Left lung (tissue), 4 donors: ENCODE measurements at regions not wholly inside any gene's neighbourhood (a gene's known extent, or its start where the extent isn't known, plus 50 kb on each side); places are given as distances from the start of the nearest gene placed in this dataset.
A peak's percentile ranks its signal among the peaks of the same experiment; 100 is the strongest.

Source experiments
- ATAC-seq: fragments of 200-7000 bp; cut with Tn5 transposase; one replicate; pipeline ENCODE4 v1.9.1; 2020; ENCODE audit warnings: moderate library complexity
- DNase-seq, 4 donors: peaks; one replicate each; pipeline ENCODE4 v3.0.0-alpha.2; 2013 to 2020
- H3K27ac ChIP-seq, 2 donors: fragments of 200-600 bp; sonication (generic) in 1 of 2; one replicate each; pipeline versions ENCODE4 v1.5.0 to v1.8.0; 2020 to 2021
- H3K27me3 ChIP-seq, 2 donors: fragments of 200-600 bp; sonication (generic) in 1 of 2; one replicate each; pipeline versions ENCODE4 v1.5.0 to v1.8.0; 2020 to 2021
- H3K36me3 ChIP-seq, 2 donors: fragments of 200-600 bp; sonication (generic) in 1 of 2; one replicate each; pipeline versions ENCODE4 v1.5.0 to v1.8.0; 2020 to 2021
- H3K4me1 ChIP-seq, 2 donors: fragments of 200-600 bp; one replicate each; pipeline ENCODE4 v1.8.0; 2021
- H3K4me3 ChIP-seq, 2 donors: fragments of 200-600 bp; sonication (generic) in 1 of 2; one replicate each; pipeline versions ENCODE4 v1.5.0 to v1.8.0; 2020 to 2021; ENCODE audit warnings: mild to moderate bottlenecking in 1 of 2
- H3K9me3 ChIP-seq, 2 donors: fragments of 200-600 bp; sonication (generic) in 1 of 2; one replicate each; pipeline versions ENCODE4 v1.5.0 to v1.8.0; 2020 to 2021
- CTCF ChIP-seq, 2 donors: fragments of 200-600 bp; sonication (generic) in 1 of 2; IDR thresholded peaks; one replicate each; pipeline versions ENCODE4 v1.5.0 to v1.8.0; 2021; ENCODE audit warnings: antibody characterized with exemption in 2 of 2
- intact Hi-C, 2 donors: fragments of 100-400 bp; cut with DNase I; formaldehyde crosslinking; loops; one replicate each; pipeline versions ENCODE4 v1.11.2 to v1.14.2; 2022
- donor health status: DM: no; HTN: yes; CAD: no.
- donor health status: DM: no; HTN: no; CAD: no.

GRCh38 chr22:34017205-34017604 is 96.9 kb upstream of the LARGE1 start:
- H3K9me3 ChIP-seq: peaks cover 0 to 35% of the 10 kb centered on the region in 2 donors
- no peak for ATAC-seq

GRCh38 chr22:34019190-34019845 is 99.0 kb upstream of the LARGE1 start:
- no peaks in the 10 kb centered on the region for H3K27me3 ChIP-seq
- H3K9me3 ChIP-seq: peaks cover 0 to 23% of the 10 kb centered on the region in 2 donors
- TF ChIP-seq CTCF (IDR thresholded peaks at IDR 0.05): no peak
- no peak overlapping the region for H3K27ac ChIP-seq
- no peak overlapping the region for H3K4me3 ChIP-seq
- H3K4me1 ChIP-seq: no peaks in the 10 kb centered on the region
- ATAC-seq: no peak
- no peak for DNase-seq
- H3K36me3 ChIP-seq: no peaks in the 10 kb centered on the region
- intact Hi-C loops: no loop called here

More at GRCh38 chr22:34017205-34017604, 96.9 kb upstream of the LARGE1 start:
- no peak overlapping the region for H3K4me3 ChIP-seq
- TF ChIP-seq CTCF (IDR thresholded peaks at IDR 0.05): no peak
- no peaks in the 10 kb centered on the region for H3K4me1 ChIP-seq
- no peaks in the 10 kb centered on the region for H3K36me3 ChIP-seq
- intact Hi-C loops: no loop called here
- no peaks in the 10 kb centered on the region for H3K27me3 ChIP-seq
- DNase-seq: no peak
- no peak overlapping the region for H3K27ac ChIP-seq

GRCh38 chr22:34035209-34035608 is 114.9 kb upstream of the LARGE1 start:
- H3K4me1 ChIP-seq: no peaks in the 10 kb centered on the region
- no peaks in the 10 kb centered on the region for H3K27me3 ChIP-seq
- no peak overlapping the region for H3K27ac ChIP-seq
- H3K9me3 ChIP-seq: peaks cover 0 to 10% of the 10 kb centered on the region in 2 donors
- H3K36me3 ChIP-seq: no peaks in the 10 kb centered on the region
- DNase-seq (no peak), ATAC-seq (no peak)
- intact Hi-C loops: no loop called here
- no peak overlapping the region for H3K4me3 ChIP-seq
- TF ChIP-seq CTCF (IDR thresholded peaks at IDR 0.05): no peak

- ATAC-seq (no peak), DNase-seq (peak in 2 of 4 donors; percentile 4 to 14)
- TF ChIP-seq CTCF (IDR thresholded peaks at IDR 0.05): no peak
- Histone ChIP-seq H3K36me3 (no peaks in the 10 kb centered on the region), H3K4me3 (no peak overlapping the region), H3K4me1 (no peaks in the 10 kb centered on the region), H3K9me3 (no peaks in the 10 kb centered on the region), H3K27me3 (no peaks in the 10 kb centered on the region), H3K27ac (no peak overlapping the region)
- intact Hi-C loops: no loop called here
These were observed 116.7 kb upstream of the LARGE1 start for GRCh38 chr22:34036931-34037330.

GRCh38 chr22:34038801-34039555 is 118.7 kb upstream of the LARGE1 start:
- intact Hi-C loops: no loop called here
- TF ChIP-seq CTCF (IDR thresholded peaks at IDR 0.05): no peak
- H3K4me1 ChIP-seq: no peaks in the 10 kb centered on the region

More at GRCh38 chr22:34038801-34039555, 118.7 kb upstream of the LARGE1 start:
- H3K9me3 ChIP-seq: no peaks in the 10 kb centered on the region
- H3K4me3 ChIP-seq: no peak overlapping the region
- no peaks in the 10 kb centered on the region for H3K27me3 ChIP-seq
- H3K27ac ChIP-seq: no peak overlapping the region
- DNase-seq (no peak), ATAC-seq (no peak)
- no peaks in the 10 kb centered on the region for H3K36me3 ChIP-seq
